ENCODE measurements at regions not wholly inside any gene's neighbourhood (a gene's known extent, or its start where the extent isn't known, plus 50 kb on each side); places are given as distances from the start of the nearest gene placed in this dataset.

DNA sequence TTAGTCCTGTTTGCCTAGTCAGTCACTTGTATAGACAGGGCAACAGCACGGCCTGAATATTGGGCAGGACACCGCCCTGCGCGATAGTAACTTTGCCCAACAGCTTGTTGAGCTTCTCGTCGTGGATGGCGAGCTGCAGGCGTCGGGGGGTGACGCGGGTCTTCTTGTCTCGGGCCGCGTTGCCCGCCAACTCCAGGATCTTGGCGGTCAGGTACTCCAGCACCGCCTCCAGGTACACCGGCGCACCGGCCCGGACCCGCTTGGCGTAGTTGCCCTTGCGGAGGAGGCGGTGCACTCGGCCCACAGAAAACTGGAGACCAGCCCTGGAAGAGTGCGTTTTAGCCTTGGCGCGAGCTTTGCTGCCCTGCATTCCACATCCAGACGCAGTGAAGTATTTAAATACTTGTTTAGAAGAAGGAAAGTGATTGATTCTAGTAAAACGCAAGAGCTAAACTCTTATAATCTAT is 92.8 kb upstream of the BTN3A2 start:
- Histone ChIP-seq H3K4me1 (ENCODE audit: insufficient read depth, low read length) (peaks cover 3% of the 10 kb centered on the region; the same call in 1 of the 2 replicates), H2BK120ac (ENCODE audit: low read depth, low read length, poor library complexity, severe bottlenecking) (peak overlapping the region; percentile 39), H2AFZ (ENCODE audit: low read length) (no peak overlapping the region), H3K27ac (ENCODE audit: insufficient read length, low read depth, low read length) (peak overlapping the region; percentile 80), H3K4ac (ENCODE audit: low read depth, low read length) (peak overlapping the region; percentile 17; the same call in 1 of the 2 replicates), H3K9ac (ENCODE audit: extremely low read depth, insufficient read length, low read length) (peak overlapping the region; percentile 92), H3K27me3 (ENCODE audit: insufficient read depth, low read length) (no peaks in the 10 kb centered on the region), H4K20me1 (ENCODE audit: control insufficient read depth, insufficient read depth, insufficient read length) (no peaks in the 10 kb centered on the region), H3K56ac (ENCODE audit: insufficient read length, low read depth, low read length) (no peak overlapping the region), H2BK12ac (ENCODE audit: insufficient read length, low read depth, low read length) (no peak overlapping the region), H3K4me2 (ENCODE audit: insufficient read depth, insufficient read length, low read length) (peak overlapping the region; percentile 92), H3K79me1 (ENCODE audit: insufficient read depth, low read depth, low read length, poor library complexity, severe bottlenecking) (no peaks in the 10 kb centered on the region), H3K23ac (ENCODE audit: insufficient read length, low read depth, low read length) (no peak overlapping the region), H4K8ac (replicated peaks; ENCODE audit: insufficient read length, low read depth, low read length) (no peak overlapping the region), H3K79me2 (ENCODE audit: insufficient read depth, low read length) (no peaks in the 10 kb centered on the region; the same call in 1 of the 2 replicates), H3K18ac (ENCODE audit: insufficient read length, low read depth, low read length) (peak overlapping the region; percentile 73), H2BK15ac (ENCODE audit: low read depth, low read length) (no peak overlapping the region), H3K9me3 (ENCODE audit: control insufficient read depth, low read depth, low read length) (no peaks in the 10 kb centered on the region), H3K14ac (ENCODE audit: insufficient read depth, low read length) (peak overlapping the region; percentile 81), H3T11ph (ENCODE audit: low read length) (peak overlapping the region; percentile 20), H3K23me2 (ENCODE audit: insufficient read length, low read depth, low read length, poor library complexity, severe bottlenecking) (peaks cover 23% of the 10 kb centered on the region), H4K5ac (ENCODE audit: insufficient read length, low read depth, low read length) (peak overlapping the region; percentile 33), H4K91ac (ENCODE audit: insufficient read length, low read depth, low read length) (no peak overlapping the region), H2BK20ac (ENCODE audit: low read depth, low read length, poor library complexity, severe bottlenecking) (no peak overlapping the region), H2BK5ac (ENCODE audit: insufficient read length, low read length) (peak overlapping the region; percentile 14), H2AK5ac (ENCODE audit: insufficient read length, low read length) (no peak overlapping the region)
- no CpG with 5 or more reads among the region's 31 CpGs for WGBS (ENCODE audit: extremely low coverage, insufficient read length, low lambda C conversion rate)
- DNase-seq: peak; percentile 67
- Mint-ChIP-seq H3K27me3 (ENCODE audit: low read depth) (peaks cover 3% of the 10 kb centered on the region; the same call in 1 of the 2 replicates), H3K9me3 (no peaks in the 10 kb centered on the region), H3K27ac (peak overlapping the region in 2 of 3 experiments; percentile 98 to 99; a peak in 5 of 7 replicates), H3K4me1 (peaks cover 31 to 38% of the 10 kb centered on the region in 2 experiments), H3K4me3 (no peak overlapping the region), H3K36me3 (ENCODE audit: insufficient read depth in 1 of 3, low read depth in 3 of 3) (no peaks in the 10 kb centered on the region; a peak in 2 of 7 replicates)
- TF ChIP-seq, protein P1, sequence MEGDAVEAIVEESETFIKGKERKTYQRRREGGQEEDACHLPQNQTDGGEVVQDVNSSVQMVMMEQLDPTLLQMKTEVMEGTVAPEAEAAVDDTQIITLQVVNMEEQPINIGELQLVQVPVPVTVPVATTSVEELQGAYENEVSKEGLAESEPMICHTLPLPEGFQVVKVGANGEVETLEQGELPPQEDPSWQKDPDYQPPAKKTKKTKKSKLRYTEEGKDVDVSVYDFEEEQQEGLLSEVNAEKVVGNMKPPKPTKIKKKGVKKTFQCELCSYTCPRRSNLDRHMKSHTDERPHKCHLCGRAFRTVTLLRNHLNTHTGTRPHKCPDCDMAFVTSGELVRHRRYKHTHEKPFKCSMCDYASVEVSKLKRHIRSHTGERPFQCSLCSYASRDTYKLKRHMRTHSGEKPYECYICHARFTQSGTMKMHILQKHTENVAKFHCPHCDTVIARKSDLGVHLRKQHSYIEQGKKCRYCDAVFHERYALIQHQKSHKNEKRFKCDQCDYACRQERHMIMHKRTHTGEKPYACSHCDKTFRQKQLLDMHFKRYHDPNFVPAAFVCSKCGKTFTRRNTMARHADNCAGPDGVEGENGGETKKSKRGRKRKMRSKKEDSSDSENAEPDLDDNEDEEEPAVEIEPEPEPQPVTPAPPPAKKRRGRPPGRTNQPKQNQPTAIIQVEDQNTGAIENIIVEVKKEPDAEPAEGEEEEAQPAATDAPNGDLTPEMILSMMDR (conservative IDR thresholded peaks at IDR 0.05): peak; percentile 16; the same call in 1 of the 3 replicates

Measured in H9 (cell line).